Keratinocyte (primary cell): ENCODE measurements at regions not wholly inside any gene's neighbourhood (a gene's known extent, or its start where the extent isn't known, plus 50 kb on each side); places are given as distances from the start of the nearest gene placed in this dataset.

Source experiments
- DNase-seq: peaks from one replicate; pipeline ENCODE4 v3.0.0-alpha.2; 2011; ENCODE audit warnings: low read depth, missing footprints, low spot score
- FAIRE-seq: peaks from 2 replicates; lab custom pipeline; 2011; peaks lifted over from hg19 to GRCh38; lab: Jason Lieb, UNC
- H2AFZ ChIP-seq: 2 replicates; pipeline ENCODE4 v1.6.0; 2012; ENCODE audit warnings: low read length, control low read depth, inconsistent platforms; ENCODE audit not compliant: control insufficient read depth
- H3K27ac ChIP-seq: 2 replicates; pipeline ENCODE4 v1.5.1; 2011; ENCODE audit warnings: low read length; ENCODE audit not compliant: control insufficient read depth, insufficient read depth
- H3K27me3 ChIP-seq: 3 replicates; pipeline ENCODE4 v1.6.0; 2011; ENCODE audit warnings: low read length; ENCODE audit not compliant: control insufficient read depth, insufficient read depth; ENCODE audit errors: extremely low read depth
- H3K36me3 ChIP-seq, 2 experiments: 2 replicates in 1 of 2; 3 replicates in 1 of 2; pipeline ENCODE4 v1.5.1; 2011; ENCODE audit warnings: low read length in 2 of 2, mild to moderate bottlenecking in 1 of 2; ENCODE audit not compliant: control insufficient read depth in 2 of 2, insufficient read depth in 2 of 2; ENCODE audit errors: extremely low read depth in 1 of 2
- H3K4me1 ChIP-seq: 3 replicates; pipeline ENCODE4 v1.5.1; 2011; ENCODE audit warnings: low read length; ENCODE audit not compliant: control insufficient read depth, insufficient read depth; ENCODE audit errors: extremely low read depth
- H3K4me2 ChIP-seq: 3 replicates; pipeline ENCODE4 v1.6.0; 2011; ENCODE audit warnings: low read depth, low read length; ENCODE audit not compliant: control insufficient read depth, insufficient read depth; ENCODE audit errors: extremely low read depth
- H3K4me3 ChIP-seq, 3 experiments: fragments of 200-600 bp in 1 of 3; sonication (generic) in 1 of 3; 2 replicates in 2 of 3; 3 replicates in 1 of 3; pipeline ENCODE4 v1.5.1; 2011 to 2016; ENCODE audit warnings: low read length in 3 of 3, mild to moderate bottlenecking in 3 of 3, control low read depth in 2 of 3, inconsistent platforms in 1 of 3, low read depth in 1 of 3, mixed read lengths in 1 of 3, mixed run types in 1 of 3, moderate library complexity in 1 of 3; ENCODE audit not compliant: control insufficient read depth in 2 of 3, insufficient read depth in 2 of 3; ENCODE audit errors: extremely low read depth in 1 of 3
- H3K79me2 ChIP-seq: 2 replicates; pipeline ENCODE4 v1.6.0; 2012; ENCODE audit warnings: low read length; ENCODE audit not compliant: control insufficient read depth, insufficient read depth
- H3K9ac ChIP-seq: 3 replicates; pipeline ENCODE4 v1.6.0; 2011; ENCODE audit warnings: low read length; ENCODE audit not compliant: control insufficient read depth, insufficient read depth; ENCODE audit errors: extremely low read depth
- H3K9me1 ChIP-seq: 3 replicates; pipeline ENCODE4 v1.6.0; 2011; ENCODE audit warnings: low read length; ENCODE audit not compliant: control insufficient read depth, insufficient read depth; ENCODE audit errors: extremely low read depth
- H3K9me3 ChIP-seq: 2 replicates; pipeline ENCODE4 v1.5.1; 2012; ENCODE audit warnings: low read depth, low read length; ENCODE audit not compliant: control insufficient read depth
- H4K20me1 ChIP-seq: 3 replicates; pipeline ENCODE4 v1.6.0; 2011; ENCODE audit warnings: low read length; ENCODE audit not compliant: control insufficient read depth, insufficient read depth; ENCODE audit errors: extremely low read depth
- CTCF ChIP-seq, 3 experiments: IDR thresholded peaks in 1 of 3; conservative IDR thresholded peaks in 1 of 3; optimal IDR thresholded peaks in 1 of 3; 2 replicates in 2 of 3; 3 replicates in 1 of 3; pipeline versions ENCODE3 to v1.5.1; 2011; ENCODE audit warnings: low read length in 3 of 3, mild to moderate bottlenecking in 3 of 3, moderate library complexity in 2 of 3, control low read depth in 1 of 3, inconsistent platforms in 1 of 3; ENCODE audit not compliant: insufficient read depth in 2 of 3; ENCODE audit errors: extremely low read depth in 1 of 3
- EZH2 ChIP-seq: IDR thresholded peaks from one replicate; pipeline ENCODE4 v1.6.1; 2012; ENCODE audit warnings: inconsistent platforms, mild to moderate bottlenecking, low read length, moderate library complexity
- dilution Hi-C: fragments of 300-500 bp; cut with MboI; formaldehyde crosslinking; loops from one replicate; pipeline ENCODE4 v1.7.0; 2020; ENCODE audit warnings: low sequenced_read_pairs; ENCODE audit not compliant: extremely low pct_ligation_motif_present

GRCh38 chr1:22252251-22252650 is 109.4 kb upstream of the WNT4 start:
- Histone ChIP-seq H3K9ac (no peak overlapping the region), H2AFZ (no peak overlapping the region), H3K4me3 (no peak overlapping the region), H3K36me3 (no peaks in the 10 kb centered on the region), H3K27ac (no peak overlapping the region), H3K27me3 (peaks cover 63% of the 10 kb centered on the region), H3K4me1 (peaks cover 4% of the 10 kb centered on the region), H4K20me1 (no peaks in the 10 kb centered on the region), H3K9me3 (no peaks in the 10 kb centered on the region), H3K4me2 (no peak overlapping the region), H3K79me2 (no peaks in the 10 kb centered on the region), H3K9me1 (no peaks in the 10 kb centered on the region)
- FAIRE-seq (no peak), DNase-seq (no peak)
- no peak for TF ChIP-seq EZH2
- TF ChIP-seq CTCF (optimal IDR thresholded peaks at IDR 0.05 in 1 of 3, IDR thresholded peaks at IDR 0.05 in 1 of 3, conservative IDR thresholded peaks at IDR 0.05 in 1 of 3; ENCODE audit: extremely low read depth in 1 of 3, insufficient read depth in 2 of 3, low read length in 3 of 3): no peak
- dilution Hi-C loops: no loop called here

GRCh38 chr1:22253012-22253790 is 110.3 kb upstream of the WNT4 start:
- peaks cover 64% of the 10 kb centered on the region for H3K27me3 ChIP-seq
- dilution Hi-C loops: no loop called here
- no peak overlapping the region for H3K27ac ChIP-seq

More at GRCh38 chr1:22253012-22253790, 110.3 kb upstream of the WNT4 start:
- no peak for TF ChIP-seq CTCF (optimal IDR thresholded peaks at IDR 0.05 in 1 of 3, IDR thresholded peaks at IDR 0.05 in 1 of 3, conservative IDR thresholded peaks at IDR 0.05 in 1 of 3; ENCODE audit: extremely low read depth in 1 of 3, insufficient read depth in 2 of 3, low read length in 3 of 3)
- no peak for TF ChIP-seq EZH2
- H3K4me3 ChIP-seq: no peak overlapping the region
- H3K9me1 ChIP-seq: no peaks in the 10 kb centered on the region
- DNase-seq (no peak), FAIRE-seq (no peak)
- H3K9me3 ChIP-seq: no peaks in the 10 kb centered on the region
- no peak overlapping the region for H3K9ac ChIP-seq
- H4K20me1 ChIP-seq: no peaks in the 10 kb centered on the region
- no peaks in the 10 kb centered on the region for H3K79me2 ChIP-seq
- H3K36me3 ChIP-seq: no peaks in the 10 kb centered on the region
- peaks cover 4% of the 10 kb centered on the region for H3K4me1 ChIP-seq
- no peak overlapping the region for H2AFZ ChIP-seq
- H3K4me2 ChIP-seq: no peak overlapping the region
